GM12878 (cell line): ENCODE measurements at regions not wholly inside any gene's neighbourhood (a gene's known extent, or its start where the extent isn't known, plus 50 kb on each side); places are given as distances from the start of the nearest gene placed in this dataset.

Experiments
- ATAC-seq: fragments of 200-7000 bp; cut with Tn5 transposase; 3 replicates; pipeline ENCODE4 v1.9.1; 2020; ENCODE audit warnings: mild to moderate bottlenecking, moderate library complexity
- BruUV-seq: library from RNA; stranded (reverse); fragments of 400-500 nt; replicated peaks from 2 replicates; lab custom pipeline; 2021; lab: Mats Ljungman, UMichigan
- CTCF ChIA-PET: fragments of 300-600 bp; sonication (Branson Sonifier 250); formaldehyde crosslinking; extraction: SDS; loops from one replicate; lab custom pipeline; 2021; ENCODE audit warnings: inconsistent platforms; lab: Yijun Ruan, JAX
- POLR2A ChIA-PET: fragments of 350-600 bp; formaldehyde crosslinking; extraction: SDS; loops from one replicate; lab custom pipeline; 2021; ENCODE audit warnings: inconsistent platforms; lab: Charles Lee
- RAD21 ChIA-PET: fragments of 300-600 bp; sonication (Branson Sonifier 250); formaldehyde crosslinking; loops from one replicate; lab custom pipeline; 2023; ENCODE audit warnings: antibody characterized with exemption; ENCODE audit not compliant: unreplicated experiment; lab: Charles Lee
- SMC1A ChIA-PET: fragments of 300-600 bp; sonication (Branson Sonifier 250); formaldehyde crosslinking; loops from one replicate; lab custom pipeline; 2023; ENCODE audit not compliant: unreplicated experiment, uncharacterized antibody; lab: Charles Lee
- DNase-seq: peaks from one replicate; pipeline ENCODE4 v3.0.0-alpha.2; 2011; ENCODE audit warnings: low read depth, low spot score
- FAIRE-seq: peaks from 3 replicates; lab custom pipeline; 2011; peaks lifted over from hg19 to GRCh38; lab: Jason Lieb, UNC
- H2AFZ ChIP-seq: 2 replicates; pipeline ENCODE4 v1.6.0; 2011; ENCODE audit warnings: low read depth, low read length, control low read depth; ENCODE audit not compliant: control insufficient read depth
- H3K27ac ChIP-seq: 2 replicates; pipeline ENCODE4 v1.5.1; 2011; ENCODE audit warnings: control low read depth; ENCODE audit not compliant: control insufficient read depth, insufficient read depth
- H3K27me3 ChIP-seq, 2 experiments: replicated peaks in 1 of 2; 2 replicates each; pipeline versions ENCODE4 v1.6.0 to v1.6.1; 2011; ENCODE audit warnings: low read length in 1 of 2; ENCODE audit not compliant: control insufficient read depth in 2 of 2, insufficient read depth in 2 of 2
- H3K36me3 ChIP-seq, 2 experiments: 2 replicates each; pipeline ENCODE4 v1.5.1; 2011; ENCODE audit warnings: low read length in 1 of 2; ENCODE audit not compliant: control insufficient read depth in 2 of 2, insufficient read depth in 2 of 2
- H3K4me1 ChIP-seq: 2 replicates; pipeline ENCODE4 v1.6.1; 2011; ENCODE audit warnings: mild to moderate bottlenecking, low read length, moderate library complexity, mixed read lengths; ENCODE audit not compliant: control insufficient read depth, insufficient read depth
- H3K4me2 ChIP-seq: 2 replicates; pipeline ENCODE4 v1.6.0; 2011; ENCODE audit warnings: control low read depth; ENCODE audit not compliant: control insufficient read depth, insufficient read depth
- H3K4me3 ChIP-seq: fragments of 200-600 bp; sonication (generic); 2 replicates; pipeline ENCODE4 v1.5.1; 2016
- H3K79me2 ChIP-seq: 2 replicates; pipeline ENCODE4 v1.6.0; 2011; ENCODE audit warnings: low read length; ENCODE audit not compliant: control insufficient read depth, insufficient read depth
- H3K9ac ChIP-seq: 2 replicates; pipeline ENCODE4 v1.8.0; 2011; ENCODE audit warnings: low read length, control low read depth, mixed read lengths; ENCODE audit not compliant: control insufficient read depth, insufficient read depth
- H3K9me3 ChIP-seq: replicated peaks from 3 replicates; pipeline ENCODE4 v1.5.1; 2011; ENCODE audit warnings: mild to moderate bottlenecking, low read length; ENCODE audit not compliant: control insufficient read depth, insufficient read depth
- H4K20me1 ChIP-seq: 2 replicates; pipeline ENCODE4 v1.6.0; 2011; ENCODE audit not compliant: control insufficient read depth, insufficient read depth
- CREM ChIP-seq: IDR thresholded peaks from 2 replicates; pipeline ENCODE4 v1.6.1; 2014; ENCODE audit warnings: antibody characterized with exemption, low read depth
- EED ChIP-seq: sonication (generic); IDR thresholded peaks from 2 replicates; pipeline ENCODE4 v1.6.1; 2016; ENCODE audit warnings: antibody characterized with exemption, low read depth
- GABPA ChIP-seq: IDR thresholded peaks from 2 replicates; pipeline ENCODE4 v1.6.1; 2014; ENCODE audit warnings: antibody characterized with exemption, low read depth, mild to moderate bottlenecking, inconsistent platforms
- MEF2B ChIP-seq: fragments of 450-650 bp; IDR thresholded peaks from 2 replicates; pipeline ENCODE4 v1.6.1; 2018; ENCODE audit warnings: mild to moderate bottlenecking, moderate library complexity; ENCODE audit not compliant: partially characterized antibody, poor library complexity, severe bottlenecking
- MYC ChIP-seq: IDR thresholded peaks from 2 replicates; pipeline ENCODE4 v1.6.1; 2011; ENCODE audit warnings: mild to moderate bottlenecking, low read length, moderate library complexity, inconsistent platforms; ENCODE audit not compliant: insufficient read depth, insufficient replicate concordance, insufficient read length, severe bottlenecking
- NR2F1 ChIP-seq: fragments of 450-650 bp; conservative IDR thresholded peaks from 2 replicates; pipeline ENCODE4 v1.6.1; 2017; ENCODE audit warnings: mild to moderate bottlenecking
- PBX3 ChIP-seq: IDR thresholded peaks from 2 replicates; pipeline ENCODE4 v1.6.1; 2011; ENCODE audit warnings: mild to moderate bottlenecking, low read depth, low read length, moderate library complexity; ENCODE audit not compliant: insufficient replicate concordance
- RBBP5 ChIP-seq: fragments of 200-600 bp; sonication (generic); conservative IDR thresholded peaks from 2 replicates; pipeline ENCODE4 v1.6.1; 2016
- SKIL ChIP-seq: fragments of 450-650 bp; IDR thresholded peaks from 2 replicates; pipeline ENCODE4 v1.6.1; 2017; ENCODE audit warnings: mild to moderate bottlenecking, low read depth, inconsistent platforms; ENCODE audit not compliant: poor library complexity, severe bottlenecking
- TBL1XR1 ChIP-seq: IDR thresholded peaks from 2 replicates; pipeline ENCODE4 v1.6.1; 2012; ENCODE audit warnings: low read depth, low read length, improper control_type of control experiment
- USF1 ChIP-seq: IDR thresholded peaks from 2 replicates; pipeline ENCODE4 v1.6.1; 2011; ENCODE audit warnings: borderline replicate concordance, low read depth, mild to moderate bottlenecking, moderate library complexity, mixed read lengths, low read length; ENCODE audit not compliant: insufficient read depth; ENCODE audit errors: extremely low read length
- ZNF24 ChIP-seq: fragments of 450-650 bp; IDR thresholded peaks from 2 replicates; pipeline ENCODE4 v1.6.1; 2017; ENCODE audit warnings: antibody characterized with exemption, mild to moderate bottlenecking
- ZNF274 ChIP-seq: IDR thresholded peaks from one replicate; pipeline ENCODE4 v1.8.0; 2011; ENCODE audit not compliant: insufficient read length, insufficient read depth
- WGBS: methylation state at CpG from one replicate; pipeline ENCODE4 v1.1.6; 2016; ENCODE audit warnings: low lambda C conversion rate; ENCODE audit not compliant: insufficient replicate concordance, insufficient coverage; ENCODE audit errors: missing lambda C conversion rate; 5-methylcytosine and 5-hydroxymethylcytosine counted together
- in situ Hi-C: fragments of 300-500 bp; cut with MboI; formaldehyde crosslinking; loops from 9 replicates; pipeline ENCODE4 v1.14.3; 2018; ENCODE audit warnings: mixed read lengths
- intact Hi-C: fragments of 100-400 bp; cut with micrococcal nuclease; formaldehyde crosslinking; loops from one replicate; pipeline ENCODE4 v1.14.2; 2022; ENCODE audit not compliant: unreplicated experiment

GRCh38 chr6:84977363-84977705 is 212.9 kb upstream of the TBX18 start:
- WGBS = 0% methylated on average over 1 of the region's 1 CpG
- POLR2A ChIA-PET = no interaction called here

More at GRCh38 chr6:84977363-84977705, 212.9 kb upstream of the TBX18 start:
- Histone ChIP-seq H3K9ac (no peak overlapping the region), H4K20me1 (no peaks in the 10 kb centered on the region), H3K4me3 (no peak overlapping the region), H3K27ac (no peak overlapping the region), H3K4me2 (no peak overlapping the region), H3K36me3 (no peaks in the 10 kb centered on the region), H2AFZ (no peak overlapping the region), H3K4me1 (no peaks in the 10 kb centered on the region), H3K9me3 (no peaks in the 10 kb centered on the region), H3K79me2 (no peaks in the 10 kb centered on the region), H3K27me3 (no peaks in the 10 kb centered on the region)
- TF ChIP-seq GABPA (no peak), CREM (no peak), ZNF24 (no peak), RBBP5 (no peak), NR2F1 (no peak), USF1 (no peak), ZNF274 (no peak), PBX3 (no peak), TBL1XR1 (no peak), EED (no peak), MYC (no peak), MEF2B (no peak), SKIL (no peak)
- ChIA-PET SMC1A (no interaction called here), RAD21 (no interaction called here), CTCF (no interaction called here)
- no peak for DNase-seq
- no peak for ATAC-seq
- no TSS peak for BruUV-seq
- FAIRE-seq = no peak
- intact Hi-C loops (no loop called here), in situ Hi-C loops (no loop called here)
